ENCODE measurements at regions not wholly inside any gene's neighbourhood (a gene's known extent, or its start where the extent isn't known, plus 50 kb on each side); places are given as distances from the start of the nearest gene placed in this dataset.

- no peak for DNase-seq (ENCODE audit: low spot score)
Observed at GRCh38 chr3:159848348-159849118, 140.1 kb upstream of the IL12A start.

- no peak for DNase-seq (ENCODE audit: low spot score)
Observed at GRCh38 chr3:159850481-159850880, 138.2 kb upstream of the IL12A start.

- DNase-seq (ENCODE audit: low spot score): no peak
Observed at GRCh38 chr3:159852266-159852665, 136.4 kb upstream of the IL12A start.

GRCh38 chr3:159852821-159853505 lies 135.7 kb upstream of the IL12A start:
- DNase-seq (ENCODE audit: low spot score): peak; percentile 77

GRCh38 chr3:159853506-159853864 lies 135.2 kb upstream of the IL12A start:
- DNase-seq (ENCODE audit: low spot score): no peak

GRCh38 chr3:159854500-159855124 lies 134.0 kb upstream of the IL12A start:
- no peak for DNase-seq (ENCODE audit: low spot score)

- DNase-seq (ENCODE audit: low spot score): no peak
Observed at GRCh38 chr3:159855599-159856346, 132.9 kb upstream of the IL12A start.

GRCh38 chr3:159856590-159857104 lies 132.0 kb upstream of the IL12A start:
- DNase-seq (ENCODE audit: low spot score): no peak

- no peak for DNase-seq (ENCODE audit: low spot score)
Observed at GRCh38 chr3:159857840-159858239, 130.8 kb upstream of the IL12A start.

- DNase-seq (ENCODE audit: low spot score): no peak
Observed at GRCh38 chr3:159858650-159859049, 130.0 kb upstream of the IL12A start.

GRCh38 chr3:159859424-159859823 lies 129.2 kb upstream of the IL12A start:
- DNase-seq (ENCODE audit: low spot score): no peak

- DNase-seq (ENCODE audit: low spot score): no peak
Observed at GRCh38 chr3:159859836-159860235, 128.8 kb upstream of the IL12A start.

- no peak for DNase-seq (ENCODE audit: low spot score)
Observed at GRCh38 chr3:159860269-159861116, 128.1 kb upstream of the IL12A start.

GRCh38 chr3:159861369-159861987 lies 127.2 kb upstream of the IL12A start:
- no peak for DNase-seq (ENCODE audit: low spot score)

- no peak for DNase-seq (ENCODE audit: low spot score)
Observed at GRCh38 chr3:159865041-159865579, 123.5 kb upstream of the IL12A start.

GRCh38 chr3:159866201-159866746 lies 122.4 kb upstream of the IL12A start:
- no peak for DNase-seq (ENCODE audit: low spot score)

- no peak for DNase-seq (ENCODE audit: low spot score)
Observed at GRCh38 chr3:159867372-159867771, 121.3 kb upstream of the IL12A start.

- no peak for DNase-seq (ENCODE audit: low spot score)
Observed at GRCh38 chr3:159870723-159871122, 117.9 kb upstream of the IL12A start.

GRCh38 chr3:159872374-159873109 lies 116.1 kb upstream of the IL12A start:
- no peak for DNase-seq (ENCODE audit: low spot score)

GRCh38 chr3:159875116-159875515 lies 113.5 kb upstream of the IL12A start:
- DNase-seq (ENCODE audit: low spot score): no peak
